ENCODE measurements at regions not wholly inside any gene's neighbourhood (a gene's known extent, or its start where the extent isn't known, plus 50 kb on each side); places are given as distances from the start of the nearest gene placed in this dataset.

GRCh38 chr21:31406510-31406909 lies 62.4 kb upstream of the TIAM1 start:
- Histone ChIP-seq H3K27ac (ENCODE audit: low read length) (no peak overlapping the region), H3K4me2 (ENCODE audit: low read length) (no peak overlapping the region), H3K9ac (ENCODE audit: low read length) (no peak overlapping the region), H3K36me3 (ENCODE audit: insufficient read depth, low read length) (no peaks in the 10 kb centered on the region), H3K79me2 (replicated peaks; ENCODE audit: insufficient read depth, low read length) (no peaks in the 10 kb centered on the region), H3K9me2 (ENCODE audit: insufficient read depth, low read length) (no peaks in the 10 kb centered on the region), H2AFZ (ENCODE audit: low read depth, low read length) (no peak overlapping the region), H3K27me3 (ENCODE audit: insufficient read depth, low read depth, low read length) (no peaks in the 10 kb centered on the region), H3K4me3 (ENCODE audit: low read length) (no peak overlapping the region), H3K9me3 (ENCODE audit: low read length) (no peaks in the 10 kb centered on the region), H4K20me1 (ENCODE audit: insufficient read depth) (no peaks in the 10 kb centered on the region), H3F3A (ENCODE audit: insufficient read depth, low read length, poor library complexity, severe bottlenecking) (no peaks in the 10 kb centered on the region)
- TF ChIP-seq POLR2AphosphoS5 (IDR thresholded peaks at IDR 0.05), result no peak
- TF ChIP-seq MXI1 (conservative IDR thresholded peaks at IDR 0.05; ENCODE audit: poor library complexity, severe bottlenecking), result no peak
- no peak for TF ChIP-seq RAD21 (conservative IDR thresholded peaks at IDR 0.05)

GRCh38 chr21:31405604-31406003 lies 61.5 kb upstream of the TIAM1 start:
- no peaks in the 10 kb centered on the region for H4K20me1 ChIP-seq (ENCODE audit: insufficient read depth)
- no peaks in the 10 kb centered on the region for H3K79me2 ChIP-seq (replicated peaks; ENCODE audit: insufficient read depth, low read length)
- H3K27me3 ChIP-seq (ENCODE audit: insufficient read depth, low read depth, low read length), result no peaks in the 10 kb centered on the region
- H3K9me3 ChIP-seq (ENCODE audit: low read length), result no peaks in the 10 kb centered on the region
- H2AFZ ChIP-seq (ENCODE audit: low read depth, low read length), result no peak overlapping the region
- H3K36me3 ChIP-seq (ENCODE audit: insufficient read depth, low read length), result no peaks in the 10 kb centered on the region
- H3K4me2 ChIP-seq (ENCODE audit: low read length), result no peak overlapping the region
- H3F3A ChIP-seq (ENCODE audit: insufficient read depth, low read length, poor library complexity, severe bottlenecking), result no peaks in the 10 kb centered on the region
- no peak overlapping the region for H3K9ac ChIP-seq (ENCODE audit: low read length)
- H3K4me3 ChIP-seq (ENCODE audit: low read length), result no peak overlapping the region
- TF ChIP-seq REST (IDR thresholded peaks at IDR 0.05; ENCODE audit: borderline replicate concordance) (no peak), MXI1 (conservative IDR thresholded peaks at IDR 0.05; ENCODE audit: poor library complexity, severe bottlenecking) (no peak), TAF1 (IDR thresholded peaks at IDR 0.05; ENCODE audit: low read depth) (no peak), EP300 (conservative IDR thresholded peaks at IDR 0.05; ENCODE audit: poor library complexity, severe bottlenecking) (no peak), EZH2 (IDR thresholded peaks at IDR 0.05; ENCODE audit: borderline replicate concordance, insufficient read depth, low read length, poor library complexity, severe bottlenecking) (no peak), RAD21 (conservative IDR thresholded peaks at IDR 0.05) (no peak), CTCF (IDR thresholded peaks at IDR 0.05; ENCODE audit: poor library complexity, severe bottlenecking) (no peak), POLR2AphosphoS5 (IDR thresholded peaks at IDR 0.05) (no peak), SMC3 (conservative IDR thresholded peaks at IDR 0.05; ENCODE audit: poor library complexity) (no peak)
- no peak overlapping the region for H3K27ac ChIP-seq (ENCODE audit: low read length)
- no peaks in the 10 kb centered on the region for H3K9me2 ChIP-seq (ENCODE audit: insufficient read depth, low read length)

All from neural cell (in vitro differentiated cells).